OCI-LY3 (cell line): ENCODE measurements at regions not wholly inside any gene's neighbourhood (a gene's known extent, or its start where the extent isn't known, plus 50 kb on each side); places are given as distances from the start of the nearest gene placed in this dataset.

Experiments
- CTCF ChIP-seq: fragments of 200-600, 300-600 bp; sonication (generic); IDR thresholded peaks from 2 replicates; pipeline ENCODE4 v1.5.1; 2014; ENCODE audit warnings: antibody characterized with exemption, low read length, low read depth
- EZH2phosphoT487 ChIP-seq: fragments of 200-600 bp; shearing (Covaris generic); IDR thresholded peaks from 2 replicates; pipeline ENCODE4 v1.6.1; 2018; ENCODE audit warnings: antibody characterized with exemption, mixed run types, low read depth

GRCh38 chr10:78461333-78461732 lies 427.7 kb downstream of the RPS24 start:
- no peak for TF ChIP-seq EZH2phosphoT487
- TF ChIP-seq CTCF, result no peak
